ENCODE measurements at regions not wholly inside any gene's neighbourhood (a gene's known extent, or its start where the extent isn't known, plus 50 kb on each side); places are given as distances from the start of the nearest gene placed in this dataset.

GRCh38 chr11:70501051-70501901 is 102.9 kb downstream of the CTTN start:
- peak in 7 of 56 donors; percentile 22 to 59 (median 44) for DNase-seq

GRCh38 chr11:70501933-70502540 is 103.7 kb downstream of the CTTN start:
- DNase-seq: no peak

GRCh38 chr11:70502677-70503467 is 104.5 kb downstream of the CTTN start:
- peak in 2 of 56 donors; percentile 21 to 50 for DNase-seq

- DNase-seq: peak in 3 of 56 donors; percentile 16 to 50 (median 20)
These were observed 105.3 kb downstream of the CTTN start for GRCh38 chr11:70503468-70504221.

- no peak for DNase-seq
These were observed 106.1 kb downstream of the CTTN start for GRCh38 chr11:70504246-70505020.

GRCh38 chr11:70505331-70505731 is 107.0 kb downstream of the CTTN start:
- DNase-seq: no peak

GRCh38 chr11:70505761-70506657 is 107.7 kb downstream of the CTTN start:
- DNase-seq: no peak

GRCh38 chr11:70506658-70506970 is 108.3 kb downstream of the CTTN start:
- no peak for DNase-seq

- DNase-seq: peak in 22 of 56 donors; percentile 12 to 73 (median 34)
These were observed 108.7 kb downstream of the CTTN start for GRCh38 chr11:70506986-70507385.

GRCh38 chr11:70507466-70508230 is 109.3 kb downstream of the CTTN start:
- DNase-seq: no peak

GRCh38 chr11:70508231-70508480 is 109.8 kb downstream of the CTTN start:
- DNase-seq: no peak

- DNase-seq: no peak
These were observed 111.1 kb downstream of the CTTN start for GRCh38 chr11:70509476-70509875.

- DNase-seq: no peak
These were observed 111.8 kb downstream of the CTTN start for GRCh38 chr11:70510106-70510505.

GRCh38 chr11:70510571-70510970 is 112.2 kb downstream of the CTTN start:
- DNase-seq: no peak

GRCh38 chr11:70511345-70511744 is 113.0 kb downstream of the CTTN start:
- no peak for DNase-seq

- DNase-seq: no peak
These were observed 114.4 kb downstream of the CTTN start for GRCh38 chr11:70512716-70513115.

GRCh38 chr11:70517203-70517602 is 118.9 kb downstream of the CTTN start:
- no peak for DNase-seq

- peak in 3 of 56 donors; percentile 10 to 29 (median 21) for DNase-seq
These were observed 119.9 kb downstream of the CTTN start for GRCh38 chr11:70517988-70518907.
